K562 (cell line): ENCODE measurements at regions not wholly inside any gene's neighbourhood (a gene's known extent, or its start where the extent isn't known, plus 50 kb on each side); places are given as distances from the start of the nearest gene placed in this dataset.

Experiments
- ATAC-seq: fragments of 200-7000 bp; cut with Tn5 transposase; 3 replicates; pipeline ENCODE4 v1.9.1; 2020; ENCODE audit warnings: moderate library complexity
- BruUV-seq: library from RNA; stranded (reverse); fragments of 400-500 nt; replicated peaks from 2 replicates; lab custom pipeline; 2021; lab: Mats Ljungman, UMichigan
- CTCF ChIA-PET: fragments of 300-600 bp; formaldehyde crosslinking; extraction: SDS; loops from one replicate; lab custom pipeline; 2021; ENCODE audit warnings: low intra/inter-chr PET ratio; lab: Yijun Ruan, JAX
- POLR2A ChIA-PET: fragments of 300-600, 350-650 bp; sonication (Branson Sonifier 250); formaldehyde crosslinking; extraction: SDS; loops from one replicate; lab custom pipeline; 2021; ENCODE audit warnings: antibody characterized with exemption, inconsistent platforms; lab: Yijun Ruan, JAX
- DNase-seq, 4 experiments: peaks; one replicate each; pipeline versions ENCODE4 v3.0.0 to v3.0.0-alpha.2; 2011 to 2018; ENCODE audit warnings: low spot score in 3 of 4, mixed read lengths in 3 of 4; ENCODE audit errors: extremely low read depth in 1 of 4
- FAIRE-seq: peaks from 2 replicates; lab custom pipeline; 2011; peaks lifted over from hg19 to GRCh38; lab: Jason Lieb, UNC
- H2AFZ ChIP-seq: 2 replicates; pipeline ENCODE4 v1.6.0; 2011; ENCODE audit warnings: low read depth, low read length, control low read depth, inconsistent platforms
- H3K27ac ChIP-seq: fragments of 200-600 bp; 3 replicates; pipeline ENCODE4 v1.8.0; 2011; ENCODE audit warnings: low read depth, mild to moderate bottlenecking, control low read depth, inconsistent platforms, low read length, moderate library complexity, mixed read lengths; ENCODE audit errors: extremely low read depth
- H3K27me3 ChIP-seq, 2 experiments: fragments of 300-600 bp in 1 of 2; 2 replicates in 1 of 2; 3 replicates in 1 of 2; pipeline versions ENCODE4 v1.6.0 to v1.8.0; 2011; ENCODE audit warnings: inconsistent platforms in 2 of 2, low read length in 2 of 2, mild to moderate bottlenecking in 1 of 2, mixed read lengths in 1 of 2, moderate library complexity in 1 of 2; ENCODE audit not compliant: control insufficient read depth in 2 of 2, insufficient read depth in 2 of 2
- H3K36me3 ChIP-seq: fragments of 300-600 bp; 3 replicates; pipeline ENCODE4 v1.8.0; 2011; ENCODE audit warnings: mild to moderate bottlenecking, low read length, inconsistent platforms; ENCODE audit not compliant: control insufficient read depth, insufficient read depth
- H3K4me1 ChIP-seq, 2 experiments: fragments of 200-600 bp in 1 of 2; replicated peaks in 1 of 2; 2 replicates in 1 of 2; 3 replicates in 1 of 2; pipeline versions ENCODE4 v1.5.1 to v1.8.0; 2011; ENCODE audit warnings: inconsistent platforms in 2 of 2, low read length in 2 of 2, mild to moderate bottlenecking in 1 of 2, mixed read lengths in 1 of 2, moderate library complexity in 1 of 2; ENCODE audit not compliant: control insufficient read depth in 2 of 2, insufficient read depth in 2 of 2
- H3K4me2 ChIP-seq: 2 replicates; pipeline ENCODE4 v1.6.1; 2011; ENCODE audit warnings: low read length, control low read depth, inconsistent platforms, mixed read lengths; ENCODE audit not compliant: insufficient read depth
- H3K4me3 ChIP-seq: fragments of 200-600 bp; sonication (generic), shearing (Covaris generic); 2 replicates; pipeline ENCODE4 v1.5.1; 2016; ENCODE audit warnings: control low read depth, inconsistent platforms
- H3K79me2 ChIP-seq: fragments of 200-600 bp; 3 replicates; pipeline ENCODE4 v1.8.0; 2011; ENCODE audit warnings: low read length, inconsistent platforms; ENCODE audit not compliant: control insufficient read depth, insufficient read depth
- H3K9ac ChIP-seq, 2 experiments: 2 replicates each; pipeline versions ENCODE4 v1.6.0 to v1.6.1; 2011; ENCODE audit warnings: low read depth in 2 of 2, low read length in 2 of 2, control low read depth in 1 of 2, inconsistent platforms in 1 of 2, mild to moderate bottlenecking in 1 of 2, mixed read lengths in 1 of 2; ENCODE audit not compliant: insufficient read depth in 1 of 2
- H3K9me1 ChIP-seq: one replicate; pipeline ENCODE4 v1.6.0; 2011; ENCODE audit warnings: inconsistent platforms, mild to moderate bottlenecking, low read length, moderate library complexity; ENCODE audit not compliant: control insufficient read depth, insufficient read depth
- H3K9me3 ChIP-seq: replicated peaks from 2 replicates; pipeline ENCODE4 v1.5.1; 2011; ENCODE audit warnings: low read depth, low read length, inconsistent platforms; ENCODE audit not compliant: control insufficient read depth, insufficient read depth
- H4K20me1 ChIP-seq: replicated peaks from 2 replicates; pipeline ENCODE4 v1.6.1; 2011; ENCODE audit warnings: low read length, inconsistent platforms, mixed read lengths; ENCODE audit not compliant: control insufficient read depth, insufficient read depth
- CAMTA2 ChIP-seq: fragments of 250-450 bp; sonication (Bioruptor Pico); conservative IDR thresholded peaks from 2 replicates; pipeline ENCODE4 v1.5.1; 2022
- CREB3L1 ChIP-seq: fragments of 450-650 bp; IDR thresholded peaks from 2 replicates; pipeline ENCODE4 v1.6.1; 2014; ENCODE audit warnings: low read depth, mild to moderate bottlenecking, moderate library complexity, borderline replicate concordance
- FOXK2 ChIP-seq, 2 experiments: fragments of 450-650 bp; IDR thresholded peaks in 1 of 2; conservative IDR thresholded peaks in 1 of 2; 2 replicates each; pipeline ENCODE4 v1.6.1; 2016; ENCODE audit warnings: low read depth in 2 of 2, mild to moderate bottlenecking in 1 of 2
- HDAC2 ChIP-seq: fragments of 450-650 bp; IDR thresholded peaks from 2 replicates; pipeline ENCODE4 v1.6.1; 2016; ENCODE audit warnings: mild to moderate bottlenecking
- HINFP ChIP-seq: fragments of 450-650 bp; conservative IDR thresholded peaks from 2 replicates; pipeline ENCODE4 v1.6.1; 2016; ENCODE audit warnings: missing genetic modification characterization, low read depth, mild to moderate bottlenecking, control low read depth, missing compliant biosample characterization
- NR1H2 ChIP-seq: sonication (generic); formaldehyde crosslinking; IDR thresholded peaks from 2 replicates; pipeline ENCODE4 v1.4.0; 2020; ENCODE audit warnings: mild to moderate bottlenecking, missing genetic modification reagents
- PYGO2 ChIP-seq: fragments of 450-650 bp; IDR thresholded peaks from 2 replicates; pipeline ENCODE4 v1.6.1; 2016; ENCODE audit warnings: mild to moderate bottlenecking, missing genetic modification characterization, moderate library complexity, missing compliant biosample characterization
- RFX1 ChIP-seq: fragments of 450-650 bp; IDR thresholded peaks from 2 replicates; pipeline ENCODE4 v1.6.1; 2016; ENCODE audit warnings: mild to moderate bottlenecking, moderate library complexity
- SIN3B ChIP-seq: fragments of 450-650 bp; IDR thresholded peaks from 2 replicates; pipeline ENCODE4 v1.6.1; 2017; ENCODE audit warnings: low read depth, mild to moderate bottlenecking, moderate library complexity
- SRF ChIP-seq, 2 experiments: fragments of 250-450, 450-650 bp in 1 of 2; sonication (Bioruptor Pico) in 1 of 2; sonication (generic) in 1 of 2; formaldehyde crosslinking; IDR thresholded peaks; 2 replicates each; pipeline versions ENCODE4 v1.5.0 to v1.5.1; 2020 to 2022; ENCODE audit warnings: mild to moderate bottlenecking in 1 of 2, missing genetic modification reagents in 1 of 2
- ZNF431 ChIP-seq: sonication (generic); formaldehyde crosslinking; IDR thresholded peaks from 2 replicates; pipeline ENCODE4 v1.8.0; 2022; ENCODE audit warnings: mild to moderate bottlenecking, missing genetic modification reagents
- ZNF551 ChIP-seq: fragments of 250-450 bp; sonication (Bioruptor Pico); IDR thresholded peaks from 2 replicates; pipeline ENCODE4 v1.5.0; 2021; ENCODE audit warnings: mild to moderate bottlenecking, moderate library complexity
- ZSCAN32 ChIP-seq: fragments of 450-650 bp; formaldehyde crosslinking; IDR thresholded peaks from 2 replicates; pipeline ENCODE4 v1.4.0; 2020; ENCODE audit warnings: mild to moderate bottlenecking, moderate library complexity
- WGBS: fragments of 100-300 bp; shearing (Covaris generic); methylation state at CpG from one replicate; pipeline ENCODE4 v1.1.6; 2016; ENCODE audit warnings: low coverage, mixed read lengths; ENCODE audit not compliant: insufficient coverage; ENCODE audit errors: missing lambda C conversion rate; 5-methylcytosine and 5-hydroxymethylcytosine counted together
- in situ Hi-C: fragments of 300-500 bp; cut with MboI; formaldehyde crosslinking; loops from 4 replicates; pipeline ENCODE4 v1.15.0; 2018; ENCODE audit warnings: inconsistent platforms, mixed read lengths
- intact Hi-C: fragments of 100-400 bp; cut with micrococcal nuclease; formaldehyde crosslinking; loops from 2 replicates; pipeline ENCODE4 v1.14.2; 2022

DNA sequence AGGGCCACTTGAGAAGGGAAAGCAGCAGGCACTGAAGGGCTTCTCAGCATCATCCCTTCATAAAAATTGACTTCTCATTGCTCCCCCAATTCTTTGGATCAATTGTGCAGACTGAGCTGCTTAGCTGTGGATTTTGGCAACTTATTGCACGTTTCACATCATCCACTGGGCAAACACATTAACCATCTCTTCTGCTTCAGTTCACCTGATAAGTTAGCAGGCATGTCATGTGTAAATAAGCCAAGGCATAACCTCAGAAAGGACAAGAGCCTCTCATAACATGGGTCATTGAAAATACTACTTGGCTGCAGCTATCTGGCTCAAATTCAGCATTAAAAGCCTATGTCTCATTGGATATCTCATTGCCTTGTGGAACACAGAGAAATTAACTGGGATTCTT lies 366.5 kb downstream of the LRRC3B start (continued):
- no peak for TF ChIP-seq SIN3B

- H3K4me3 ChIP-seq = no peak overlapping the region
- H3K27me3 ChIP-seq = no peaks in the 10 kb centered on the region
- no peaks in the 10 kb centered on the region for H3K79me2 ChIP-seq
- H3K9ac ChIP-seq = no peak overlapping the region
- CTCF ChIA-PET = no interaction called here
- H2AFZ ChIP-seq = no peak overlapping the region
- no peak overlapping the region for H3K27ac ChIP-seq
- intact Hi-C loops = no loop called here
- no peaks in the 10 kb centered on the region for H3K4me1 ChIP-seq
- no peaks in the 10 kb centered on the region for H4K20me1 ChIP-seq
- in situ Hi-C loops = no loop called here
- POLR2A ChIA-PET = no interaction called here
- no TSS peak for BruUV-seq
- no peak for FAIRE-seq
- no peak for DNase-seq
- WGBS = 5% methylated on average over 1 of the region's 1 CpG
- 0 out of 2 replicates have a peak, but pooled peaks cover 2% of the 10 kb centered on the region for H3K9me3 ChIP-seq
- no peak overlapping the region for H3K4me2 ChIP-seq
- H3K9me1 ChIP-seq = no peaks in the 10 kb centered on the region
- no peak for ATAC-seq
- no peak for TF ChIP-seq CREB3L1
- TF ChIP-seq ZSCAN32 (CRISPR knock-in tag) = no peak
- no peak for TF ChIP-seq PYGO2 (tag)
- no peak for TF ChIP-seq ZNF551
- no peak for TF ChIP-seq HINFP
- no peak for TF ChIP-seq ZNF431 (CRISPR knock-in tag)
- no peak for TF ChIP-seq FOXK2 (conservative IDR thresholded peaks at IDR 0.05 in 1 of 2, IDR thresholded peaks at IDR 0.05 in 1 of 2; ENCODE audit: low read depth in 2 of 2)
- no peak for TF ChIP-seq HDAC2
- no peak for TF ChIP-seq RFX1
- no peak for TF ChIP-seq SRF (CRISPR knock-in tag; IDR thresholded peaks at IDR 0.05)
- no peak for TF ChIP-seq CAMTA2 (CRISPR knock-in tag)
- TF ChIP-seq NR1H2 (CRISPR knock-in tag) = no peak
- no peaks in the 10 kb centered on the region for H3K36me3 ChIP-seq
Observed at GRCh38 chr3:26997226-26997625, 372.0 kb downstream of the NEK10 start.
